PC-3 (cell line): ENCODE measurements at regions not wholly inside any gene's neighbourhood (a gene's known extent, or its start where the extent isn't known, plus 50 kb on each side); places are given as distances from the start of the nearest gene placed in this dataset.

Experiments used
- EZH2phosphoT487 ChIP-seq: fragments of 300-600 bp; sonication (generic); IDR thresholded peaks from 2 replicates; pipeline ENCODE4 v1.6.1; 2018; ENCODE audit warnings: mild to moderate bottlenecking, antibody characterized with exemption, low read length, borderline replicate concordance
- TF ChIP-seq, protein P1 (sequence below): fragments of 300-600 bp; sonication (generic); conservative IDR thresholded peaks from 2 replicates; pipeline ENCODE4 v1.5.1; 2017; ENCODE audit warnings: antibody characterized with exemption, low read depth, mild to moderate bottlenecking, low read length

DNA sequence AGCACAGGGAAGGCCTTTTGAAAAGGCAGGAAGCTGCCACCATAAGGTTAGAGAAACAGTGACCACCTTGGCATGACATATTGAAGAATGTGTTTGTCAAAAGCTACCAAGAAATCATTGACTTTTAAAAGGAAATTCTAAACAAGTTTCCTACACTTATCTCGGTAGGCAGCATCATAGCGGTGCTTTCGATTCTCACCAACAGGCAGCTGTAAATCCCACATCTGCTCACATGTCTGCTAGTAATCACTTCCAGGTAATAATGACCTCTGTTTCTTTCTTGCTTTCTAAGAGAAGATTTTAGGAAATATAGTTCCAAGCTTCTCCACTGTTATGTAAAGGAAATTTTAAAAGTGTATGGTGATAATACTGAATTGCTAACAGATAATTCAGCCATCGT lies 821.1 kb upstream of the FOXG1 start:
- TF ChIP-seq, protein P1, sequence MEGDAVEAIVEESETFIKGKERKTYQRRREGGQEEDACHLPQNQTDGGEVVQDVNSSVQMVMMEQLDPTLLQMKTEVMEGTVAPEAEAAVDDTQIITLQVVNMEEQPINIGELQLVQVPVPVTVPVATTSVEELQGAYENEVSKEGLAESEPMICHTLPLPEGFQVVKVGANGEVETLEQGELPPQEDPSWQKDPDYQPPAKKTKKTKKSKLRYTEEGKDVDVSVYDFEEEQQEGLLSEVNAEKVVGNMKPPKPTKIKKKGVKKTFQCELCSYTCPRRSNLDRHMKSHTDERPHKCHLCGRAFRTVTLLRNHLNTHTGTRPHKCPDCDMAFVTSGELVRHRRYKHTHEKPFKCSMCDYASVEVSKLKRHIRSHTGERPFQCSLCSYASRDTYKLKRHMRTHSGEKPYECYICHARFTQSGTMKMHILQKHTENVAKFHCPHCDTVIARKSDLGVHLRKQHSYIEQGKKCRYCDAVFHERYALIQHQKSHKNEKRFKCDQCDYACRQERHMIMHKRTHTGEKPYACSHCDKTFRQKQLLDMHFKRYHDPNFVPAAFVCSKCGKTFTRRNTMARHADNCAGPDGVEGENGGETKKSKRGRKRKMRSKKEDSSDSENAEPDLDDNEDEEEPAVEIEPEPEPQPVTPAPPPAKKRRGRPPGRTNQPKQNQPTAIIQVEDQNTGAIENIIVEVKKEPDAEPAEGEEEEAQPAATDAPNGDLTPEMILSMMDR = no peak
- TF ChIP-seq EZH2phosphoT487 = no peak
